ENCODE measurements at regions not wholly inside any gene's neighbourhood (a gene's known extent, or its start where the extent isn't known, plus 50 kb on each side); places are given as distances from the start of the nearest gene placed in this dataset.

GRCh38 chr1:53383136-53383870, 55.4 kb upstream of the LRP8 start:
- Histone ChIP-seq H3K9ac (ENCODE audit: low read depth in 2 of 2, low read length in 2 of 2) (no peak overlapping the region), H3K27ac (no peak overlapping the region), H3K9me3 (no peaks in the 10 kb centered on the region), H3K4me1 (no peaks in the 10 kb centered on the region), H3K36me3 (no peaks in the 10 kb centered on the region), H3K27me3 (no peaks in the 10 kb centered on the region), H3K4me3 (no peak overlapping the region)
- intact Hi-C loops (cut with DNase I): no loop called here
- TF ChIP-seq CTCF (IDR thresholded peaks at IDR 0.05): no peak
- DNase-seq: no peak

GRCh38 chr1:53384796-53385195, 56.9 kb upstream of the LRP8 start:
- no peak for DNase-seq
- H3K9ac ChIP-seq (ENCODE audit: low read depth in 2 of 2, low read length in 2 of 2): no peak overlapping the region
- no peaks in the 10 kb centered on the region for H3K4me1 ChIP-seq
- H3K36me3 ChIP-seq: no peaks in the 10 kb centered on the region
- H3K4me3 ChIP-seq: no peak overlapping the region
- H3K27me3 ChIP-seq: no peaks in the 10 kb centered on the region
- TF ChIP-seq CTCF (IDR thresholded peaks at IDR 0.05): no peak
- intact Hi-C loops (cut with DNase I): no loop called here
- no peaks in the 10 kb centered on the region for H3K9me3 ChIP-seq
- H3K27ac ChIP-seq: no peak overlapping the region

GRCh38 chr1:53385276-53386225, 57.7 kb upstream of the LRP8 start:
- intact Hi-C loops (cut with DNase I): no loop called here
- no peak for TF ChIP-seq CTCF (IDR thresholded peaks at IDR 0.05)
- Histone ChIP-seq H3K27ac (no peak overlapping the region), H3K27me3 (no peaks in the 10 kb centered on the region), H3K4me1 (no peaks in the 10 kb centered on the region), H3K4me3 (no peak overlapping the region), H3K9ac (ENCODE audit: low read depth in 2 of 2, low read length in 2 of 2) (no peak overlapping the region), H3K9me3 (no peaks in the 10 kb centered on the region), H3K36me3 (no peaks in the 10 kb centered on the region)
- no peak for DNase-seq

GRCh38 chr1:53388963-53389362, 61.1 kb upstream of the LRP8 start:
- no peaks in the 10 kb centered on the region for H3K9me3 ChIP-seq
- no peak overlapping the region for H3K9ac ChIP-seq (ENCODE audit: low read depth in 2 of 2, low read length in 2 of 2)
- TF ChIP-seq CTCF (IDR thresholded peaks at IDR 0.05): no peak
- intact Hi-C loops (cut with DNase I): no loop called here
- no peaks in the 10 kb centered on the region for H3K27me3 ChIP-seq
- H3K27ac ChIP-seq: no peak overlapping the region
- H3K4me3 ChIP-seq: no peak overlapping the region
- no peak for DNase-seq
- no peaks in the 10 kb centered on the region for H3K36me3 ChIP-seq
- H3K4me1 ChIP-seq: no peaks in the 10 kb centered on the region

GRCh38 chr1:53390261-53390660, 62.4 kb upstream of the LRP8 start:
- H3K4me1 ChIP-seq: no peaks in the 10 kb centered on the region
- H3K27me3 ChIP-seq: no peaks in the 10 kb centered on the region
- peak; percentile 25 for DNase-seq
- no peak overlapping the region for H3K27ac ChIP-seq
- H3K36me3 ChIP-seq: no peaks in the 10 kb centered on the region
- no peaks in the 10 kb centered on the region for H3K9me3 ChIP-seq
- no peak overlapping the region for H3K4me3 ChIP-seq
- no peak overlapping the region for H3K9ac ChIP-seq (ENCODE audit: low read depth in 2 of 2, low read length in 2 of 2)
- TF ChIP-seq CTCF (IDR thresholded peaks at IDR 0.05): no peak
- intact Hi-C loops (cut with DNase I): no loop called here
